NCI-H2227 treated with DMSO at 0.1 percent for 48 hours (cell line): ENCODE measurements at regions not wholly inside any gene's neighbourhood (a gene's known extent, or its start where the extent isn't known, plus 50 kb on each side); places are given as distances from the start of the nearest gene placed in this dataset.

Experiments used
- DNase-seq: peaks from one replicate; lab custom pipeline; 2025; lab: John Stamatoyannopoulos, UW

- DNase-seq: no peak
Observed at GRCh38 chr6:18963439-18963838, 576.3 kb downstream of the RNF144B start.

GRCh38 chr6:18973251-18973650, 586.1 kb downstream of the RNF144B start:
- DNase-seq: no peak

DNA sequence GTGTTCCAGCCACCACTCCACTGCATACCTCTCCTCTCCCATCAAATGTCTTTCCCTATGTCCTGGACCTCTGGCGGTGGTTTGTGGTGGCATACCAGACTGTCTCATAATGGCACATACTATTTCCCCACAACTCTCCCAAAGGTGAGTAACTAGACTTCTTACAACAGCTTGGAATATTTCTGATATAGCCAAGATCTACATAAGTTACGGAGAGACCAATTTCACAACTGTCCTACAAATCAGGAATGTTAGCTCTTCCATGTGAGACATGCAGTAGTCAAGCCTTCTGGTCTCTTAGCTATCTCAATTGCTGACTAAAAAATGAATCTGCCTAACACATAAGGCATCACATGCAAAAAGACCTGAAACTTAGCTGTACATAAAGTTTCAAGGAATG, 588.9 kb downstream of the RNF144B start:
- no peak for DNase-seq

- DNase-seq: no peak
Observed at GRCh38 chr6:18976966-18977365, 589.8 kb downstream of the RNF144B start.

DNA sequence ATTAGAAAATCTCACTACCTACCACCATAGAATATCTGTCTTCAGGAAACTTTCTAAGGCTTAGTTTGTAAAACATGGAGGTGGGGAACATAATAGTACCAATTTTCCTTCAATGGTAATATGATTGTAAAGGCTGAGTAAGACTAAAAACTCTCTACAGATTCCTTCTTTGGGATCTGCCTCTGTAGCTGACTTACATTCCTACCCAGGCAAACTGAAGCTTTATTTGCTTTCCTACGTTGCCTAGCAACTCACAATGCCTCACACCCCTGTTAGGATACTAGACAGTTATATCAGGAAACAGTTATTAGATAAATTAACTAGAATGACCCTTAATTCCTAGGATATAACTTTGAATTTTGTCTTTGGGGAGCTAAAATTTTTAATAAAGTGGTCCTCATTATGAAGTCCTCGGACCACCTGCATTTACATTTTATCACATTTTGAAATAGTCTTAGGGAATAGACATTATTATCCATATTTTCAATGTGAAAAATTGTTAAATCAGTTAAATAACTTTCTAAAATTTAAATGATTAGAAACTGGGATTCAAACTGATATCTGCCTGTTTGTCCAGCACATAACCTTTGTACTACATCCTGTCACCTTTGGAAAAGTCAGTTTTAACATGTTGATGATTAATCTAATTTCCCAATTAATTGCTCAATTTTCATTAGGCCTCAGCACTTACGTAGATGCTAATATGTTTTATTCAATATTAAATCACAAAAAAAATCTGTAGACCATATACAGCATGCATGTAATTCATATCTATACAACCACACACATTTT, 591.4 kb downstream of the RNF144B start:
- no peak for DNase-seq

DNA sequence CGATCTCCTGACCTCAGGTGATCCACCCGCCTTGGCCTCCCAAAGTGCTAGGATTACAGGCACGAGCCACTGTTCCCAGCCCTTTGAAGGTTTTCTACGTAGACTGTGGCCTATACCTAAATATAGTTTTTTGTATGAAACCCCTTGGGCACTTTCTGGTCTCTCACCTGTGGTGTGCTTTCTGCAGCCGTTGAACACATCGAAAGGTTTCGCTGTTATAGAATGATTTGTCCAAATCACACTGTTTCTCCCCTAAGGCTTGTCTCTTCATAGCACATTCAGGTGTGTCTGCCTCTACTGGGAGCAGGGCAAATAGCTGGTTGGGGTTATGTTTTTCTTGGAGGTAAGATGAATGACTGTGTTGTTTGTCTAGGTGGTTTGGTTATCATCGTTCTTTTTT, 597.9 kb downstream of the RNF144B start:
- DNase-seq: no peak

DNA sequence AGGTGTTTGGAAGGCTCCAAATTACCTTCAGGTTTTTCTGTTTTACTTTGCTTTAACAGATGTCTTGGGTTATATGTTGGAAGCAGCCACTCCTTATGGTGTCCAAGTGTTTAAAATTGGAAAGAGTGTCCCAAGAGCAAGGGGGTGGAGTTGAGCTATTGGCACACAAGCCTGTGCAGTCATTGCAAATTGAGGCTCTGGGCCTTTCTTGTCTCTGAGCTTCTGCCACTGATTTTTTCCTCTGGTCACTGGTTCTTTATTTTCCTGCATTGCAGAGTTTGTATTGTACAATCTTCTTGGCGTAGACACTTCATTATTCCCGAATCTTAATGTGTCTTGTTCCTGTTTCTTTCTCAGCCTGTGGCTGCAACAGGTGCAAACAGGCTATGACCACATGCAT, 598.8 kb downstream of the RNF144B start:
- DNase-seq: no peak

GRCh38 chr6:18988636-18989035, 601.5 kb downstream of the RNF144B start:
- DNase-seq: no peak

GRCh38 chr6:18990059-18990978, 603.2 kb downstream of the RNF144B start:
- no peak for DNase-seq

GRCh38 chr6:18997375-18997826, 610.3 kb downstream of the RNF144B start:
- DNase-seq: no peak

DNA sequence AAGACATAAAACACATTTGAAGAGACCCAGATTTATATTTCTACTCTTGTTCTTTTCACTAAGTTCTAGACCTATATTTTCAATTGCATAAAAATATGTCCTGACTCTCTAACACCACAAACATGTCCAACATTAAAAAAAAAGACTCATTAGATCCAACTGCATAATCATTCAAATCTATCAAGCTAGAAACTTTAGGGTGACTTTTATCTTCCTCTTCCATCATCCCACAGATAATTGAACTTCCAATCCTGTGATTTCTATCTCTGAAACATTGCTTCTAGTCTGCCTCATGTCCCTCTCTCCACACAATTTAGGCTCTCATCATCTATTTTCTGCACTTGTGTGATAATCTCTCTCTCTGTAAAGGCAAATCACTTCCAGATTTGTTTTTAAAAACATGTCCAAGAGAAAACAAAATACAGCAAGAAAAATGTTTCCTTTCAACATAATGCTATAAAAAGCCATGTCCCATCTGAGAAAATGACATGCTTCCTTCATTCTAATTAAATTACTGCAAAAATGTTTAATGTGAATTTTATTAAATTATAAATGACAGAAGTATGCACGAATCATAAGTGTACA, 615.9 kb downstream of the RNF144B start:
- DNase-seq: no peak

- no peak for DNase-seq
Observed at GRCh38 chr6:19004176-19004575, 617.0 kb downstream of the RNF144B start.

DNA sequence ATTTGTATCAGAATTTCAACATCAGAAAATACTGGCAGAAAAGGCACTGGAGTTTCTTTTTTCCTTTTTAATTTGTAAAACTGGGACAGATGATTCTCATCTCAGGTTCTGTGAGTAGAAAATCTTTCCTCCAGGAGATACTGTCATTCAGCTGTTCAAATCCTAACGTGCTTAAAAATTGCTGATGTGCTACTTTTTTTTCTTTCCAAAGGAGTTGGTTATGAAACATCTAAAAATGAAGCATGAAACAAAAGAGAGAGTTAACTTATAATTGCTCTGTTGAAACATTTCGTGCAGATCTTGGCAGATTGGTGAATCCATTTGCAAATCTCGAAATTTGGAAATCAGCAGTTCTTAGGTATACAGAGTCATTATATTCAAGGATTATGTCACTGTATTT, 622.6 kb downstream of the RNF144B start:
- DNase-seq: no peak

DNA sequence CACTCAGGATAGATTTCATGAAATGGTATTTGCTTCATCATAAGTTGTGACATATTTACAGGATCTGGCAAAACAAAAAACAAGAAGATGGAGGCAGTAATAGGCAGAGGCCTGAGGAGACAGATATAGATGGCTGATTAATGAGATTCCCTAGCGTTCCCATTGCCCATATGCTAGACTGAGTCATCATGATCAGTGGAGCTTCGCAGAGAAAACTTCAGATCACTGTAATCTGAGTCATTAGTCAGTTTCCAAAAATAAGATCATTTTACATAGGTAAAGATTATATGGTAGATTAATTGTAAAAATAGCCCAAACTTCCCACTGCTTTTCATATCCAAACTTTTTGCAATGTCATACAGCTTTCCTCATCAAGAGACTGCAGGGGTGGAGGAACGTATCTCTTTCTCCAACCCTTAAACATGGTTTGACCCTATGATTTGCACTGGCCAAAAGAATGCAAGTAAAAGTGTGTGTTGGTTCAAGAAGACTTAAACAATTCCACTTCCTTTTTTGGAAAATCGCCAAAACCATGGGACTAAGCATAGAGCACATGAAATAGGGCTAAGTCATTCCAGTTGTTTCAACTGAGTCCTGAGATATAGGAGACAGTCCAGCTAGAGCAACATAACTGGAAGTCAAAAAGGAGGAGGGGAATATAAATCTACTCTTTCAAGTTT, 626.0 kb downstream of the RNF144B start:
- no peak for DNase-seq

DNA sequence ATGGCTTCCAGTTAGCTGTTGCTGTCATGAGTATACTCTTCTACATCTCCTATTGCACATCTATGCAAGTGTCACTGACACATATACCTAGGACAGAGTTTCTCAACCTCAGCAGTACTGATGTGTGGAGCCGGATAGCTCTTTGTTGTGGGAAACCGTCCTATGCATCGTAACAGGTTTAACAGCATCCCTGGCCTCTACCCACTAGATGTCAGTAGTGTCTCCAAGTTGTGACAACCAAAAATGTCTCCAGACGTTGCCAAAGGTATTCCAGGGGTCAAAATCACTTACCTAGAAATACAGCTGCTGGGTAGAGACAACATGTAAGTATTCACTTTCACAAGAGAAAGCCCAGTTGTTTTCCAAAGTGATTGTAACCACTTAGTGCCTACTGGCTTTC, 637.6 kb downstream of the RNF144B start:
- DNase-seq: no peak

DNA sequence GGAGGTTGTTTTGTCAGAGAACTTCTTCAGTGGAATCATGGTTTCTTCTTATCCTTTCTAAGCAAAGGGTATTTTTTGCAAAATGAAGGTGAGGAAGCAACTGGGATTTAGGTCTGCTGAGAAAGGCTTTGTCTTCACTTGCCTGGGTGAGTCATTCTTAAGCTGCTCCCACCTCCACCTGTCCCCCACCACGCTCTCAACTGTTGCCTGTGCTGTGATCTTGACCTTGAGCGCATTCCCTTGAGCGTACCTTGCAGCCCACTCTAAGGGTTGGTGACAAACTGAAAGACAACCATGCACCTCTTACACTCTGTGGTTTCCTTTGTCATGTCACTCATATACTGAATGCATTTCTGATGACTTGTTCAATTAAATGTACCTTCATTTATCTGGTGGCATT, 641.1 kb downstream of the RNF144B start:
- no peak for DNase-seq

DNA sequence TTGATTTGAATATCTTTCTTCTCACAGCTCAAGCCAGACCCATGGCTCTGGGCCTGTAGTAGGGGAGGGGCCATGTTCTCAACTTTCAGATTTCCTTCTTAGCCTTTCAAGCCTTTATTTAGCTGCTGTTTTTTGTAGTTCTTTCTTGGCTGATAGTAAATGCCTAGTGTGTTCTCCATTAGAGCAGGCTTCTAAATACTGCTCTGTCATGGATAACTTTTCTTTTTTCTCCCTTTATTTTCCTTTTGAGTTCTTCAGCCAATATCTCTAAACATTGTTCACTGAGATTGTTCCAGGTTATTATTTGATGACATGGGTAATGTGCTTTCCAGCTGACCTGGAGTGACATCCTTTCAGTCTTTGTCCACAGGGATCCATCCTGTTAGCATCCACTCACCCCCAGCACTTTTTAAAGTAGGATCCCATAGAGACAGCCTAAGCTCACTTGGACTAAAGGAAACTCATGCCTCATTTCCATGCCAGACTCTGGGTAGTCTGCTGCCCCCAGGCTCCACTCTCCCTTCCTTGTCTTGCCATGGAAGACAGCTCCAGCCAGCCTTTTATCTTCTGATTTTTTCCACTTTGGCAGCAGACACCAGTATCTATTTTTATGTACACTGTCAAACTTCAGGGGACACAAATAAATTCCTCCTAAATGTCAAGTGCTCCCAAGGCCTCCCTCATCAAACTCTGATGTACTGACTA, 645.6 kb downstream of the RNF144B start:
- no peak for DNase-seq

DNA sequence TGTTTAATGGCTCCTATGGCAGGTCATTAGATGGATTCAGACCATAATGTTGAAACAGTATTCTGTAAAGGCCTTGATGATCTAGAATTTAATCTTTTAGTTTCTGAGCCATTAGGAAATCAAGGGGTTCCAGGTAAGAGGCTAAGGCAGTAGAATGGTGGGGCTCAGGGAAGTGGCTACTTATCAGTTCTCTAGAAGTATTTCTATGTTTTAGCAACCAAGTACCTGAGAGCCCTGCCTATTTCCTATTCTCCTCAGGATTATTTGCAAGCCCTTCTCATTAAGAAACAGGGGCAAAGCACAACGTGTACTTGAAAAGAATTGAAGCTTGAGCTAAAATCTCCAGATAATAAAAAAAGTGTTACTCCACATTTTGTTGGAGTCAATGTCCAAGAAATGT, 646.5 kb downstream of the RNF144B start:
- no peak for DNase-seq

- no peak for DNase-seq
Observed at GRCh38 chr6:19034986-19035385, 647.8 kb downstream of the RNF144B start.

DNA sequence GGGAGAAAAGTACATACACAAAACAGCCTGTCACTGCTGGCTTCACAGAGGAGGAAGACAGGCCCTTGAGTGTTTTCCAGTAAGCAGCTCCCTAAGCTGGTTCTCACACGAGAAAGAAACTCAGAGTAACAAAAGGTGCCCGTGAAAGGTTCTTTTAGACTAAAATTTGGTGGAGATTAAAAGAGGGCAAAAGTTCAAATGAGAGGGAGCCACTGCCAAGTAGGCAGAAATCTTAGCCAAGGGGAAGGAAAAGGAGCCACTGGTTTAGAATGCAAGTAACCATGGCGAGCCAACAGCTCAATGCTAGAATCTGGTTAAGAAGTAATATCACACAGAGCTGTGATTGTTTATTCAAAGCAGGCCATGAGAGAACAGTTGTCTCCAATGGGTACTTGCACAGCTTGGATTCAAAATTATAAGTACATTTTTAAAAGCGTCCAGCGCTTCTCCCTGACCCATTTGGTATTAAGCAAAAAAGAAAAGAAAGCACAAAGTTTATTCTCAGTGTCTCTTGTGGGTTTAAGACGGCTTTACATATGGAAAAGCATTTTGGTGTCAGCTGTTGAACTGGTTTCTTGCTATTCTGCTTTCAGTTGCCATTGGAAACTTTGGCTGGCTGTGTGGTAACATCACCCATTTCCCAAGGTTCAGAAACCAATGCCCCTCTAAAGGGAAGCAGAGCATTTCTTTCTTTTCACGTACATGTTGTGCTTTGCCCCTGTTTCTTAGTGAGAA, 648.5 kb downstream of the RNF144B start:
- no peak for DNase-seq

DNA sequence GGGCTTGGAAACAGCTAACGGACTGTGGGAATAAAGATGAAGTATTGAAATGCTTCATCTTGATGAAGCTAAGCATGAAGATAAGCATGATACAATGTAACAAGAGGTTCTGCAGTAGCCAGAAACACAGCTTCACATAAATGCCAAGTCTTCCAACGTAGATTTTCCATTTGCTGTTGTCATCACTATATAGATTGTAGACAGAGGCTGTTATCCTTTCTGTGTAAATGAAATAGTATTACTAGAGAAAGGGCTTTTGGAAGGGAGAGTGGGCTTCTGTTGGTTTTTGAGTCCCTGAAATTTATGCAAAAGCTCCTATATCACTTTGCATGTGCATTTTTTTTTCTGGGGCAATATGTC, 649.0 kb downstream of the RNF144B start:
- no peak for DNase-seq
